HG03025 (cell line): ENCODE measurements at regions not wholly inside any gene's neighbourhood (a gene's known extent, or its start where the extent isn't known, plus 50 kb on each side); places are given as distances from the start of the nearest gene placed in this dataset.
"Not testable (repeated sequence)": the region's sequence is repeated elsewhere in the genome, so short reads cannot be mapped to it uniquely, and the experiment has no call there.

Source experiments
- ATAC-seq: cut with Tn5 transposase; IDR thresholded peaks from one replicate; pipeline ENCODE4 v1.9.1; 2021; ENCODE audit warnings: mild to moderate bottlenecking, moderate library complexity; ENCODE audit not compliant: unreplicated experiment, low FRiP score

- not testable (repeated sequence) for ATAC-seq
These were observed 51.0 kb downstream of the NPIPB11 start for GRCh38 chr16:29355339-29356059.

GRCh38 chr16:29354449-29354848 lies 52.1 kb downstream of the NPIPB11 start:
- not testable (repeated sequence) for ATAC-seq

GRCh38 chr16:29352617-29352999 lies 53.9 kb downstream of the NPIPB11 start:
- not testable (repeated sequence) for ATAC-seq

GRCh38 chr16:29351970-29352616 lies 54.4 kb downstream of the NPIPB11 start:
- not testable (repeated sequence) for ATAC-seq

- ATAC-seq: not testable (repeated sequence)
These were observed 55.1 kb downstream of the NPIPB11 start for GRCh38 chr16:29351271-29351969.

GRCh38 chr16:29349966-29350365 lies 56.5 kb downstream of the NPIPB11 start:
- not testable (repeated sequence) for ATAC-seq

GRCh38 chr16:29348748-29349147 lies 57.8 kb downstream of the NPIPB11 start:
- not testable (repeated sequence) for ATAC-seq

- ATAC-seq: not testable (repeated sequence)
These were observed 58.3 kb downstream of the NPIPB11 start for GRCh38 chr16:29348123-29348690.

- not testable (repeated sequence) for ATAC-seq
These were observed 59.5 kb downstream of the NPIPB11 start for GRCh38 chr16:29346796-29347580.

- not testable (repeated sequence) for ATAC-seq
These were observed 60.3 kb downstream of the NPIPB11 start for GRCh38 chr16:29346203-29346602.

GRCh38 chr16:29342937-29343336 lies 63.6 kb downstream of the NPIPB11 start:
- not testable (repeated sequence) for ATAC-seq

- not testable (repeated sequence) for ATAC-seq
These were observed 65.6 kb downstream of the NPIPB11 start for GRCh38 chr16:29340779-29341438.

- not testable (repeated sequence) for ATAC-seq
These were observed 66.3 kb downstream of the NPIPB11 start for GRCh38 chr16:29340235-29340634.

- peak; percentile 72 for ATAC-seq
These were observed 67.5 kb downstream of the NPIPB11 start for GRCh38 chr16:29338821-29339700.

- not testable (repeated sequence) for ATAC-seq
These were observed 69.1 kb downstream of the NPIPB11 start for GRCh38 chr16:29337385-29337901.

GRCh38 chr16:29335549-29335846 lies 71.0 kb downstream of the NPIPB11 start:
- ATAC-seq: not testable (repeated sequence)

GRCh38 chr16:29334776-29335548 lies 71.5 kb downstream of the NPIPB11 start:
- ATAC-seq: not testable (repeated sequence)
